HG03378 (cell line): ENCODE measurements at regions not wholly inside any gene's neighbourhood (a gene's known extent, or its start where the extent isn't known, plus 50 kb on each side); places are given as distances from the start of the nearest gene placed in this dataset.

Source experiments
- ATAC-seq: cut with Tn5 transposase; IDR thresholded peaks from one replicate; pipeline ENCODE4 v1.9.1; 2021; ENCODE audit warnings: mild to moderate bottlenecking, moderate library complexity; ENCODE audit not compliant: unreplicated experiment

DNA sequence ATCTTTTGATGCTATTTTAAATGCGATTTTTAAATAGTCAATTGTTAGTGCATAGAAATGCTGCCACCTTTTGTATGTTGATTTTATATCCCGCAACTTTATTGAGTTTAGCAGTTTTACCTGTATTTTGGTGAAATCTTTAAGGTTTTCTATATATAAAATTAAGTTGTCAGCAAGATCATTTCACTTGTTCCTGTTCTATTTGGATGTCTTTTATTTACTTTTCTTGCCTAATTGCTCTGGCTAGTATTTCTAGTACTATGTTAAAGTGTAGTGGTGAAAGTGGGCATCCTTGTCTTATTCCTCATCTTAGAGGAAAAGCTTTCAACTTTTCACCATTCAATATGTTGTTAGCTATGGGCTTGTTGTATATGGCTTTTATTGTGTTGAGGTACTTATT lies 813.3 kb upstream of the CELF2 start:
- no peak for ATAC-seq

DNA sequence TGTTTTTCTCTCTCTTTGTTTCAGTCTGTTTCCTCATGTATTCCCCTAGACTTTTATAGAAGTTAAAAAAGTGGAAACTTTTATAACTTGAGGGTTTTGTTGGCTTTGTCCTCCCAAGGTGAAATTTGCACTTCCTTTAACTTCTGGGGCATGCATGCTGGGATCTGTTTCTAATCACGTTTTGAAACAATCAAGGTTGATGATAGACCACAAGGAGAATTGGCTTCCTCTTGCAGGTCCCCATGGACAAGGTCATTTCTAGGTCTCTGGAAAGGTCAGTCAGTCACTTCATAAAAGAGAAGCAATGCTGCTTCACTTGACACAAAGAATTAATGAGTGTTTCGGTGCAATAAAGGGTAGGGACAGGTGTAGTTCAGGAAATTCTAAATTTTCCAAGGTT lies 811.8 kb upstream of the CELF2 start:
- no peak for ATAC-seq

DNA sequence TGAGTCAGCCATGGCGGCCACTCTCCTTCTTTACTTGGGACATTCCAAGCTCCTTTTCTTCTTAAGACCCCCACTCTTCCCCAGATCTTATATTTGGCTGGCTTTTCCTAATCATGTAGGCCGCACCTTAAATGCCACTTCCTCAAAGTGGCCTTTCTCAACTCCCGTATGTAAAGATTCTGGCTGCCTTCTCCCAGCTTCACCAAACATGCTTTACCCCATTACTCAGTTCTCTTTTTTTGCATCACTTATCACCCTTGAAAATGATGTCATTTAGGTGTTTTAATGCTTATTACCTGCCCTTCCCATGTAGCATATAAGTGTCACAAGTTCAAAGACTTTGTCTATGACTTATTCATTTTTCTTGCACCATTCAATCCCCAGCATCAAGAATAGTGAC lies 810.1 kb upstream of the CELF2 start:
- ATAC-seq, result no peak

DNA sequence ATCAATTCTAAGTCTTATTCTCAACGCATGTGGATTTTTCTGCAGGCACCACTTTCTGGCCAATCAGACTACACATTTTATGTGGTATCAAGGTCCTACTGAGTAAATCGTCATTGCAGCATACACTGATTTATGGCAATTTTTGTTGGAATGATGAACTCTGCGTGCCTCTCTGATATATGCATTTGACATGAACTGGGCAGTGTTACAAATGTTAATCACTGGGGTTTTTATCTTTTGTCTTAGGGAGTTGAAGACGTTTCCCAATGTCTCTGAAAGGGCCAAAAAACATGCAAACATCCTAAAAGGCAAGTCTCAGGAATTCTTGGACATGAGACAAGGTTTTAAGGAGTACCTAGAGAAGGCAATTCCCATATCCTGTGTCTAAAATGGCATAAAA lies 809.5 kb upstream of the CELF2 start:
- no peak for ATAC-seq

DNA sequence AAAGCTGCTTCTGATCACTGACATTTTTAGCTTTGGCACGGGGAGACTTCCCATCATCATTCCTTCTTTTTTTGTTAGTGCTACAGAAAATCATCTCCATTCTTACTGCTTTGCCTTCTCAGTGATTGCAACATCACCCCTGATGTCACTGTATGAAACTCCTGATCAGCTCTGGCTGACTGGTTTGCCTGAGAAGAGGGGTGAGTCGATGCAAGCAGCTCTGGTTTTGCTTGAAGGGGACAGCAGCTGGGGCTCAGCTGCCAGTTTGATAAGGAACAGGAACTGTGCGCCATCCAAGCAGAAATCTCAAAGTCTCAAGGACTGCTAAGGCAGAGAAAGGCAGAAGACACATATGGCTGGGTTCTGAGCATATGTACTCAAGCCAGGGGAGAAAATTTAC lies 808.5 kb upstream of the CELF2 start:
- no peak for ATAC-seq

DNA sequence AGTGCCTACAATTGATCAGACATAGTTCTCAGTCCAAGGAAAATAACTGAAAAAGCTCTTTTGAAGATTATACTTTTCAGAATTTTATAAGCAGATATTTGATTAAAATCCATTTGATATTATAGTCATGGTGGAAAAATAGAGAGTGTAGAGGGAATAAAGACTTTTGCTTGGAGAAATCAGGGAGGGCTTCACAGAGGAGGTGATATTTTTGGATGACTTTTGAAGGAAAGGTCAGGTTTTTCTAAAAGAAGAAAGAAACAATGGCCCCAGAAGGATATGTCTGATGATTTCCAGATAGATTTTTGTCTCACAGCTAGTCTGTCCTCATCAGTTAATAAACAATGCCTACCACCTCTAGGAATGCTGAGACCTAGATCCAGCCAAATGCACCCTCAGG lies 806.3 kb upstream of the CELF2 start:
- ATAC-seq, result no peak

DNA sequence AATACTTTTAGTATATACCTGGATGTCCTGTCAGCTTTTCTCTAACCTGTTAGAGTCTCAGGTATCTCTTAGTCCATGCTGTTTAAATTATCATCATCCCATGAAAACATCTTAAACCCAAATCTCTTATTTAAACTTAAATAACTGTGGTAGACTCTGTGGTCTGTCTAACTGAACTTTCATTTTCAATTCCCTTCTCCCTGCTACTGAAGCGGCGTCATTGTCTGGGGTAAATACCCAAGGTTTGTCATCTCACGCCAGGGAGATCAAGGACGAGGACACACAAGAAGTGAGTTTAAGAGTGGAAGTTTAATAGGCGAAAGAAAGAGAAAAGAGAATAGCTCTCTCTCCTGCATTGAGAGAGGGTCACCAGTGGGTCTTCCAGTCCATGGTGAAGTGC lies 804.4 kb upstream of the CELF2 start:
- ATAC-seq, result no peak

DNA sequence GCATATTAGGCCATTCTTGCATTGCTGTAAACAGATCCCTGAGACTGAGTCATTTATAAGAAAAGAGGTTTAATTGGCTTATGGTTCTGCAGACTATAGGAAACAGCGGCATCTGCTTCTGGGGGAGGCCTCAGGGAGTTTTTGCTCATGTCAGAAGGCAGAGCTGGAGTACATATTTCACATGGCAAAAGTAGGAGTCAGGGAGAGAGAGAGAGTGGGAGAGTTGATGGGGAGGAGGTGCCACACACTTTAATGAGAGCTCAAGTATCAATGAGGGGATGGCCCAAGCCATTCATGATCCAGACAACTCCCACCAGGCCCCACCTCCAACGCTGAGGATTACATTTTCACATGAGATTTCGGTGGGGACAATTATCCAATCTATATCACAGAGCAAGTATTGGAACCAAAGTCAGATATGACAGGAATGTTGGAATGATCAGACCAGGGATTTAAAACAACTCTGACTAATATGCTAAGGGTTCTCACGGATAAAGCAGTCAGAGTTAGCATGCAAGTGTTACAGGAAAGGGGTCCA lies 795.3 kb upstream of the CELF2 start:
- no peak for ATAC-seq

DNA sequence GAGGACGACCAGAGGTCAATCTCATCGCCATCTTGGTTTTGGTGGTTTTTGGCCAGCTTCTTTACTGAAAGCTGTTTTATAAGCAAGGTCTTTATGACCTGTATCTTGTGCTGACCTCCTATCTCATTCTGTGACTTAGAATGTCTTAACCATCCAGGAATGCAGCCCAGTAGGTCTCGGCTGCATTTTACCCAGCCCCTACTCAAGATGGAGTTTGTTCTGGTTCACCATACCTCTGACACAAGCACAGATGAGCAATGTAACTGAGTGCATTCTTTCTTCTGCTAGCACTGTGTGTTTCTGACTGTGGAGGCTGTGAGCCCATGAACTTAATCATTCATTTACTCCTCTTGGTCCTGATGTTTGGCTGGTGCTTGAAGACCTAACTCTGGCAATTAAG lies 794.5 kb upstream of the CELF2 start:
- ATAC-seq, result no peak

DNA sequence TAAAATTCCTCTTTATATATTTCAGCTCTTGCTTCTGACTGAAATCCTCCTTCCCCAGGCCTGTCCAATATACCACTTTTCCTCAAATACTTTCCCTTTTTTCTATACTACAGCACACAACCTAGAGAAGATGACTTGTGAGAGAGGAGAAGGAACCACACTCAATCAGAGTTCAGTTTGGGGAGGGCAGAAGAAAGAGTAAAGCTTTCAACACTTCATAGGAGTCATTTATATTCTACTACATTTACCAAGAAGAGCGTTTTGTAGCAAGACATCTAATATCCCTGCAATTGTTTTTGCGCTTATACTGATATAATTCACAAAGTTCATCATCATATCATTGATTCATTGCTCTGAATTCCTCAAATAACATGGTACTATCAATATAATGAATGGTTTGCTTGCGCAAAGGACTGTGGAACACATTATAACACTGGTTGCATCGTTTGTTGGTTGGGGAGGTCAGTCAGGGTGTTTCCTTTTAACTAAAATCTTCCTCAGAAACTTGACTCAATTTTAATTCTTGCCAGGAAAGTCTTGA lies 792.5 kb upstream of the CELF2 start:
- ATAC-seq, result no peak

DNA sequence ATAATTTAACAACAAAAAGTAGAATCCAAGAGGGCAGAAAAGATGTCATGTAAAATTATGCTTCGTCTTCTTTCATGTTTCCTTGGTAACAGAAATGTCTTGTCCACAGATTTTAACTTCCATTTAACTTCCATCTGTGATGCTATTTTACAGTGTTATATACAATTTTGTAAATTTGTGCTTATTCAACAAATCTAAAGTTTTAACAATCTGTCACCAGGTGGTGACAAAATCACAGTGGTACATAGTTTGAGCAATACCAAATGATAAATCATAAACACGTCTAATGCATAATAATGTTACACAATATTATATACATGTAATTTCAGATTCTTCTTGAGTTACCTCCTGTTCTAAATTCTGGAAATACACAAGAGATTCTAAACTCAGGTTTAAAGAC lies 784.4 kb upstream of the CELF2 start:
- ATAC-seq, result no peak

DNA sequence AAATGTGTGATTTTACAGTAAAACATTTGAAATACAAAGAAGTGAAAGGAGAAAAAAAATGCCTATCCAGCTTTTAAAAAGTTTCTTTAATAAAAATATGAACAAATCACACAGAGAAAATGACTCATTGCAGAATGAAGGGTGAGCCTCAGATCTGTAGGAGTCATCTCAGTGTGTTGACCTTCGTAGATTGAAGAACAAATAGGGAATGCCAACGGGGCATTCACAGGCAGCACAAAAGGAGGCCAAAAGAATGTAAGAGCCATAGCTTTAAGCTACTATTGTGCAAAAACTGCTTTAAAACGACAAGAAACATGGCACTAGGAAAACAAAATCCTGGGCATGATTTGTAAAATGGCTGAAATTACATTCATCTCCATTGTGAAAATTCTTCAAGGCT lies 782.7 kb upstream of the CELF2 start:
- ATAC-seq, result no peak

DNA sequence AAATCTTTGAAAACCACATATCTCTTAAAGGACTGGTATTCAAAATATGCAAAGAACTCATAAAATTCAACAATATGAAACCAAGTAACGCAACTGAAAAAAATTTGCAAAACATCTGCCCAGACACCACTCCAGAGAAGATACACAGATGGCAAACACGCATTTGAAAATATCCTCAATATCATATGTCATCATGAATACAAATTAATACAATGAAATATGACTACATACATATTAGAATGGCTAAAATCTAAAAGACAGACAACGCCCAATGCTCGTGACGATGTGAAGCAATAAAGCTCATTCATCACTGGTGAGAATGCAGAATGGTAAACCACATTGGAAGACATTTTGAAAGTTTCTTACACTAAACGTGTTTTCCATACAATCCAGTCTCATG lies 770.1 kb upstream of the CELF2 start:
- ATAC-seq, result no peak

DNA sequence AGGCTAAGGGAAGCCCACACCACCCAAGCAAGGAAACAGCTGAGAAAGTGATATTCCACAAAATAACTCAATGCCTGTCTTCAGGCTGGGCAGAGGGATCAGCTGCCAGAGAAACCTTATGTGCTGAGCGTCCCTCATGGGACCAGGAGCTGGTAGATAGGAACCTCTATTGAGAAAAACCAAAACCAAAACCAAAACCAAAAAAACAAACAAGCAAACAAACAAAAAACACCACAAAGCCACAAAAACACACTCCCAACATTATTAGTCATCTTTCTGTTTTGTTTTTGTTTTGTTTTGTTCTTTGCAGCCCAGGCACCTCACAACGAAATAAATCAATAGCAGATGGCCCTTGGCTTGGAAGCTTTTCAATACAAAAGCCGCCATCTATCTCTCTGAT lies 760.8 kb upstream of the CELF2 start:
- no peak for ATAC-seq

DNA sequence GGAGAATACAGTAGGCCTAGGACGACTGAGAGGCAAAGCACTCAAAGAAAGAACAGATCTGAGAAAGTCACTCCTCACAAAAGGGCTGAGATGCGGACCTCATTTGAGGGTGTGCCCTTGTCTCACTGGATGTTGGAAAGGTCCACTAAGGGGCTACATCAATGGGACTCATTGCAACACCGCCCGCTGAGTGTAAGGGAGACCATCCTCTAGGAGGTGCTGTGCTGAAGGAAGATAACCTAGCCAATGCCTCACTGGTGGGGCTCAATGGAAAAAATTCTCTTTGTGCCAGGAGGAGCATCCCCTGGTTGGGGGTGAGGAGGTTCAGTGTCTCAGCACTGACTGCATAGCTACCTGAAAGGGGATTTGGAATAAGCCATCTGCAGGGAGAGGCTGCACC lies 758.7 kb upstream of the CELF2 start:
- ATAC-seq, result no peak

DNA sequence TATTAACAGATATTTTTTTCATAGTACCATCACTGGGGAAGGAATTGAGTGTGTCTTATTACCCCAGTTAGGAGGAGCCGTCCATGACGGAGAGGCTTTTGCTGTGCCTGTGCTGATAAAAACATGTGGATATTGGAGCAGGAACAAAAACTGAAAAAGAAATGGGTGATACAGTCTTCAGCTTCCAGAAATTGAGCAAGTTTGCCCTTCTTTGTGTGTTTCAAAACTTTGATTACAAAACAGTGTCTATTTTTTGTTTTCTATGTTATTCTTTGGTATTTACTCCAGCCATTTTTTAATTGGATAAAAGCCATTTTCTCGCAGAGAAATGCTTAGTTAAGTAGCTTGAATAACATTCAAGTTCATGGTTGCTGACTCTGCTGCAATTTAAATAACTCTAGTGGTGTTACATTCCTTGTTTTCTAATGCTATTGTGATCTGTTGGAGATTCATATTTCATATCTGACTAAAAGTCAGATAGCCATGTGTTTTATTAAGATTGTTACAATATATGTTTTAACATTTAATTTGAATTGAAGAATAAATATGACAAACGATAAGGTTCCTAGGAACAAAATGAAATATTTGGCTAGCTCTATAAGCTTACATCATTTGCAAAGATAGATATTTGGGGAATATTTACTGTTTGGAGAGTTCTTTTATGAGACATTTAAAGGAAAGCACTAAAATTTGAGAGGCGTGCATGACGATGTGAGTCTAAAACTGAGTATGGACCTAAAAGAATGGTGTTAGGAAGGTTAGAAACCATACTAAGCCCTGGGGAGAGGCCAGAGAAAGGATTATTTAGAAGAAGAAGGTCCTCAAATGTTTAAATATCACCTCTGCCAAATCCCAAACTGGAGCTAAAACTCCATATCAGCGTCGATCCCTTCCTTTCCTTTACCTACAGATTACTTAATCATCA lies 747.3 kb upstream of the CELF2 start:
- no peak for ATAC-seq

DNA sequence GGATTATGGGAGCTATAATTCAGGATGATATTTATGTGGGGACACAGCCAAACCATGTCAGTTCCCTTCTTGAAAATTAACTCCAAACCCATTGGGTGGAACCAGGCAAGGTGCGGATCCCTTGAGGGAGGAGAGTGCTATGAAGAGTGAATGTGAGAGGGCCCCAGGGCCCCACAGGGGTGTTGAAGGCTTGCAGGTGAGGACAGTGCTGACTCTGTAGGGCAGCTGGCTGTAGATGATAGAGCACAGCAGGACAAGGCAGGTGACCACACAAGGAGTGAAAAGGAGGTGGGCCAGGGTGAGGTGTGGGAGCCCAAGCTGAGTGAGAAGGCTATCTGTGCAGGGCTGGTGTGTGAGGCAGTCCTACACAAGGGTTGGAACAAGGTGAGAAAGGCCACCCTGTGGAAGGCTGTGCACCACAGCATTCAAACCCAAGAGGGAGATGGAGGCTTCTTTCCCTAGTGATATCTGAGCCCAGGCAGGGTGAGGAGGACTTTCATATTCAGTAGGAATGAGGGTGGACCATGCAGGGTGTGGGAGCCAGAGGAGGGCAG lies 746.0 kb upstream of the CELF2 start:
- ATAC-seq, result no peak

DNA sequence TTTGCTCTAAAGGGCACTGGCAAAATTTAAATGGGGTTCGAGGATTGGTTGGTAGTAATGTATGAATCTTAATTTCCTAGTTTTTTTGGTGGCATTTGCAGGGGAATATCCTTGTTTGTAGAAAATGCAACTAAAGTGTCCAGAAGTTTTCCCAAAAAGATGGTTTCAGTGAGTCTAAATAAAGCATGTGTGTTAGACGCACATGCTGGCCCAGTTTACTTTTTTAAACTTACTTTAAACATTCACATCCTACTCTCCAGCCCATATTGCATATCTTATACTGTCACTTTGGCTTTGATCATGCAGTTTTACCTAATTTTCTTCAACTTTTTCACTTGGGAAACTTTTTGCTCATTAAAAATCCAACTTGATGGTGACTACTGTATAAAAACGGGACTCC lies 744.0 kb upstream of the CELF2 start:
- no peak for ATAC-seq

DNA sequence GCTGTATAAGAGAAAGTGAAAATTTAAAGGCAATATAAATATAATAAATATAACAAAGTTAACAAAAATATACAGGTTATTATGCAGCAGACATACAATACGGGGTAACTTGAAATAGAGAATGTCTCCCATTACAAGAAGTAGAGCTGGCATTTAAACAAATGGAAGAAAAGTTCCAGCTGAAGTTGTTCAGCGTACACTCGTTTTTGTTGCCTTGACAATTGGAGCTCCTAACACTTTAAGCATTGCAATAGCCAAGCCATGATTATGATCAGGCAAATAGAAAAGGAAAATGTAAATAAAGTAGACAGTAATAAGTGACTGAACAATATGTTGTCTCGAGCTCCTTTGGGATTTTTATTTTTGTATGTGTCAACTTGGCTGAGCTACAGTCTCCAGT lies 737.8 kb upstream of the CELF2 start:
- no peak for ATAC-seq

DNA sequence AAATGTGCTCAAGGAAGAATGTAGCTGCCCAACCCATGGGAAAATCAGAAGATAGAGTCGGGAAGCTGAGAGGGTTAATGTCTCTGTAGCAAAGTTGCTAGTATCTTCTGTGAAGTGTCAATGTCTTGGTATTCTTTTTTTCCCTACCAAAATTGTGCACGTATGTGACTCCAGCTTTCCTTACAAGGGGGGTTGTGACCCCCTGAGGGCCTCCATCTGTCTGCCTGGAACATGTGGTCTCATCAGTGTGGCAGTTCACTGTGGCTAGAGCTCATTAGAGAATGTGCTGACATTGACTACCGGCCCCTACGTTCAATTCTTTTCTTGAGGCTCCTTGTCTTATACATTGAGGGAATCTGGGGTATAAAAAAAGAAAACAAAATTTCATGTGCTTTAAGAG lies 725.2 kb upstream of the CELF2 start:
- no peak for ATAC-seq

DNA sequence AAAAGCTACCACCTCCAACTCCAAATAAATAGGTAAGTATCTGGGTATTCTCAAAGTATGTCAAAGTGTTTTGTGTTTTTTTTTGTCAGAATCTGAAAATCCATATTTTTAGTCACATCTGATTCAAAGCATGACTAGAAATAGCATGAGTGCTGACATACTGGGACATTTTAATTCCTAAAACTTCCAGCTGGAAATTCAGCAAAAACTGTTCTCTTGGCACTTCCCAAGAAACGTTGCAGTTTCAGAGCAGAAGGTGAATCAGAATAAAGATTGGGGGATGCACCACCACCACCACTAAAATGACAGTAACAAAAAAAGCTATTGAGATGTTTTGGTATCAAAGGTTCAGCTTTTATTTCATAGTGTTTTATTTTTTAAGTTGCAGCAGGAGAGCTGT lies 724.6 kb upstream of the CELF2 start:
- ATAC-seq, result no peak

DNA sequence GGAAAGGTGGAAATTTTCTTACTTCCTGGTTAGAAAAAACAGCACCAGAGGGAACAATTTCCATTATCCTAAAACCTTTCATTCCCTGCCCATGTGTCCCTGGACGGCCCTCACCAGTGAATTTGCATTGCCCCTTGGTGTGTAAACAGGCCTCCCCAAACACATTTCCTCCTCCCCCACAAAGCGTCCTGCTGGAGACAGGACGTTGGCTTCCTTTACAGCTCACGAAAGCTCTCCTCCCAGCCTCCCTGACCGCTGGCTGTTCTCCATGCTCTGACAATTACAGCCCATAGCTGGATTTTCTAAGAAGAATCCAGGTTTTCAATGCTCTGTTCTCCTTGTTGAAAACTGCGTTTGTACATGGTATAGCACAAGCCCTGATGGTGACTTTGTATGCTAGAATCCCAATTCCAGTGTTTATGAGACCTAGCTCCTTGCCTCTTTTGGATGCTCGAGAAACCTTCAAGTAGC lies 724.2 kb upstream of the CELF2 start:
- no peak for ATAC-seq
